ENCODE measurements at regions not wholly inside any gene's neighbourhood (a gene's known extent, or its start where the extent isn't known, plus 50 kb on each side); places are given as distances from the start of the nearest gene placed in this dataset.

DNA sequence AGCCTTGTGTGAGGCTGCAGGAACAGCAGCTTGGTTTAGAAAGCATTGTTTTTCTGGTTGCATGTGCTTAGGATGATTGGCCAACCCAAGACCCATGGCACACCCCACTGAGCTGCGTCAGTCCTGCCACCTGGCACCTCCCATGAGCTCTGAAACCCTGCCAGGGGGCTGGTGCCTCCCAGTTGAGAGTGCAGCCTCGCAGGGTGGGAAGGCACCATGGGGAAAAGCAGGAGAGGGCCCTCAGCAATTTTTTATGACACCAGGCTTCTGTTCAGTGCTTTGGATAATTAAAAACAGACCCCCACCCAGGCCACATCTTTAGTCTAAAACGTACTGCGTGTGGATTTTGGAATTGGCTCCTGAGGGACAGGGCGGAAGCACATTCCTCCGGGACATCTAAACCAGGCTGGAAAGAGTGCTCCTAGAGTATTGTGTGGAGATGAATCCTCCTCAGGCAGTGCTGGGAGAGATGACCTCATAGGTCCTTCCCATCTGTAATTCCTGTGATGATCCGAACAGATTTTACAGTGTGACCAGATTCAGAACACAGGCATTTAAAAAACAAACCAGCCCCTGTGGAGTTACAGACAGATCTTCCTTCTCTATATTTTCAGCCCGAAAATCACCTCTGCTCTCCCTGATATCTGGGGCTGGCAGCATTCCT, 438.3 kb downstream of the ZNF521 start:
- Histone ChIP-seq H3K27ac (ENCODE audit: low read depth in 1 of 2, low read length in 1 of 2) (no peak overlapping the region), H3K27me3 (ENCODE audit: control insufficient read depth in 2 of 2, insufficient read depth in 1 of 2, low read length in 1 of 2) (no peaks in the 10 kb centered on the region), H3K4me1 (ENCODE audit: control insufficient read depth in 2 of 2, insufficient read depth in 2 of 2, low read length in 2 of 2) (no peaks in the 10 kb centered on the region), H3K4me3 (ENCODE audit: low read length in 2 of 2) (no peak overlapping the region), H3K9me3 (ENCODE audit: control insufficient read depth in 2 of 2, insufficient read depth in 1 of 2, low read length in 1 of 2) (no peaks in the 10 kb centered on the region), H3K36me3 (ENCODE audit: control insufficient read depth in 2 of 2, insufficient read depth in 2 of 2, low read length in 1 of 2) (no peaks in the 10 kb centered on the region)
- 94% methylated on average over 8 of the region's 8 CpGs for WGBS
- DNase-seq (ENCODE audit: low read depth in 6 of 9, low spot score in 9 of 9), result no peak

DNA sequence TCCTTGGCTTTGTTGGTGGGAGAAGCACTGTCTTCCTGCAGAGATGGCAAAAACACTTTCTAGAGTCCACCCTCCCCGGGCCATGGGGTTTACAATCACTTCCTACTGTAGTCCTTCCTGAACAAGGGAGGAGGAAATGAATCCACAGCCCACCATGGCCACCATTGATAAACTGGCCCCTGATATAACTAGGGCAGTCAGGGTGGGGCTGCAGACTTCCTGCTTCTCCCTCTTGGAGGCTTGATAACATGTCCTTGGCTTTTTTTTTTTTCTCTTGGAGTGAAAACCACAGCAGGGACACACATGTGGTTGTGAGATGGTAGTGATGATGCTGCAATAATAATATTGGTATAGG, 437.8 kb downstream of the ZNF521 start:
- Histone ChIP-seq H3K4me3 (ENCODE audit: low read length in 2 of 2) (no peak overlapping the region), H3K27ac (ENCODE audit: low read depth in 1 of 2, low read length in 1 of 2) (no peak overlapping the region), H3K36me3 (ENCODE audit: control insufficient read depth in 2 of 2, insufficient read depth in 2 of 2, low read length in 1 of 2) (no peaks in the 10 kb centered on the region), H3K9me3 (ENCODE audit: control insufficient read depth in 2 of 2, insufficient read depth in 1 of 2, low read length in 1 of 2) (no peaks in the 10 kb centered on the region), H3K4me1 (ENCODE audit: control insufficient read depth in 2 of 2, insufficient read depth in 2 of 2, low read length in 2 of 2) (no peaks in the 10 kb centered on the region), H3K27me3 (ENCODE audit: control insufficient read depth in 2 of 2, insufficient read depth in 1 of 2, low read length in 1 of 2) (no peaks in the 10 kb centered on the region)
- no peak for DNase-seq (ENCODE audit: low read depth in 6 of 9, low spot score in 9 of 9)
- 31% methylated on average over 1 of the region's 1 CpG for WGBS

DNA sequence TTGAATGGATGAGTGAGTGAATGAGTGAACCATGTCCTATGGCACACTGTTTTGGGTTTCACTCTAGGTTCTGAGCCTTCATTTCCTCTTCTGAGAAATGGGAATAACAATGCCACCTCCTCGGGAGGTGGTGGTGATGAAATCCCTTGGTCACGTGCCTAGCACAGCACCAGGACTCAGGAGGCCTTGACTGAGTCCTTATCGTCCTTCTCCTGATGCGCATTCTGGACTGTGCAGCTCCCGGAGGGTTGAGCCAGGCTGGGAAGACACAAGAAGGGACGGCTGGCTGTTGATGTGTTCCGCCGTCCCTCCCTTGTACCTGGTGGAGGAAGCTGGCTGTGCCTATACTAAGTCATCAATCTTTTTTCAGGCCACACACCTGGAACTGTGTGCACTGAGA, 437.3 kb downstream of the ZNF521 start:
- H3K27ac ChIP-seq (ENCODE audit: low read depth in 1 of 2, low read length in 1 of 2), result no peak overlapping the region
- DNase-seq (ENCODE audit: low read depth in 6 of 9, low spot score in 9 of 9), result no peak
- WGBS, result 96% methylated on average over 8 of the region's 8 CpGs
- no peaks in the 10 kb centered on the region for H3K36me3 ChIP-seq (ENCODE audit: control insufficient read depth in 2 of 2, insufficient read depth in 2 of 2, low read length in 1 of 2)
- no peaks in the 10 kb centered on the region for H3K9me3 ChIP-seq (ENCODE audit: control insufficient read depth in 2 of 2, insufficient read depth in 1 of 2, low read length in 1 of 2)
- H3K4me3 ChIP-seq (ENCODE audit: low read length in 2 of 2), result no peak overlapping the region
- H3K4me1 ChIP-seq (ENCODE audit: control insufficient read depth in 2 of 2, insufficient read depth in 2 of 2, low read length in 2 of 2), result no peaks in the 10 kb centered on the region
- H3K27me3 ChIP-seq (ENCODE audit: control insufficient read depth in 2 of 2, insufficient read depth in 1 of 2, low read length in 1 of 2), result no peaks in the 10 kb centered on the region

DNA sequence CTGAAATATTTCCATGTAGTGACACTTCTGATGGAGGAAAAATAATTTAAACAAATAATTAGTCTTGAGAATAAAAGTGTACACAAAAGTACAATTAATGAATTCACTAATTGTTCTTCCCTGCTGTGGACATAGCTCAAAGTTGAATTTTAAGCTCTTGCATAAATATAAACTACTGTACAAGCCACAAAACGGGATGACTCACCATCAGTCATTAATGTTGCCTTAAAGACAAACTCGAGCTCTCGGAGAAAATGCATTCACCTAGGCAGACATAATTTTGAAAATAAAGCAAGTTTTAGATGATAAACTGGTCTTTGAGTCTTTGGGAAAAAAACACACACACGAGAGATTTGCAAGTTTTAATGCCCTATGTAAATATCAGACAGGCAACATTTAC, 436.4 kb downstream of the ZNF521 start:
- Histone ChIP-seq H3K36me3 (ENCODE audit: control insufficient read depth in 2 of 2, insufficient read depth in 2 of 2, low read length in 1 of 2) (no peaks in the 10 kb centered on the region), H3K9me3 (ENCODE audit: control insufficient read depth in 2 of 2, insufficient read depth in 1 of 2, low read length in 1 of 2) (no peaks in the 10 kb centered on the region), H3K4me1 (ENCODE audit: control insufficient read depth in 2 of 2, insufficient read depth in 2 of 2, low read length in 2 of 2) (no peaks in the 10 kb centered on the region), H3K27ac (ENCODE audit: low read depth in 1 of 2, low read length in 1 of 2) (no peak overlapping the region), H3K27me3 (ENCODE audit: control insufficient read depth in 2 of 2, insufficient read depth in 1 of 2, low read length in 1 of 2) (no peaks in the 10 kb centered on the region), H3K4me3 (ENCODE audit: low read length in 2 of 2) (no peak overlapping the region)
- DNase-seq (ENCODE audit: low read depth in 6 of 9, low spot score in 9 of 9), result no peak
- 93% methylated on average over 4 of the region's 4 CpGs for WGBS

DNA sequence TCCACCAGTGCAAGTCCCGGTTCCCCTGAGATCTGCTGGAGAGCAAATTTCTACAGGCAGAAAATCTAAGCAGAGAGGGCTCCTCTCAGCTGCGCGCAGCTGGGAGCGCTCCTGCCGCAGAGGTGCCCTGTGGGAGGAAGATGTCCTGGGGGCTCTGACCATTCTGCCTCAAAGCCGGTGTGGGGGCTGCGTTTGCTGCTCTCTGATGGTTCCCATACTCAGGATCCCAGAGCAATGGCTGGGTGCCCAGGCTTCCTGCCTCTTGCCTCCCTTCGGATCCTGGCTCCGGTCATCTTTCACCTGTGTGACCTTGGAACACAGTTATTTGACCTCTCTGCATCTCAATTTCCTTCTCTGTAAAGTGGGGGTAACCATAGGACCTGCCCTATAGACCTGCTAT, 434.2 kb downstream of the ZNF521 start:
- no peak overlapping the region for H3K4me3 ChIP-seq (ENCODE audit: low read length in 2 of 2)
- H3K27ac ChIP-seq (ENCODE audit: low read depth in 1 of 2, low read length in 1 of 2), result no peak overlapping the region

DNA sequence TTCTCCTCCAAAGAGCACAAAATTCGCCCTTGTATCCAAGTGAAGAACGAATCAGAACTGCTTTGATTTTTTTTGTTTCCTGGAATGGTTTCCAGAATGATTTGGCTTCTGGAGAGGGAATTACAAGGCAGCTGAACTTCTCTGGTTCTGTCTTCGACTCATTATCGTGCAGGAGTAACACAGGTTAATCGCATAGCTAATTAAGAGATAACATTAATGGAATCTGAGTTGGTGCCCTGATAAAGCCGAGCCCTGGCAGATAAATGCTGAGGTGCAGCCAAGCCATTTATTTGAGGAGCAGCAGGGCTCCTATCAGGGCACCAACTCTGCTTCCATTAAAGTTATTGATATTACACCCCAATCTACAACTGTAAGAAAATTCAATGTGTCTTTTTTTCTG, 433.7 kb downstream of the ZNF521 start:
- Histone ChIP-seq H3K27ac (ENCODE audit: low read depth in 1 of 2, low read length in 1 of 2) (no peak overlapping the region), H3K4me3 (ENCODE audit: low read length in 2 of 2) (no peak overlapping the region), H3K9me3 (ENCODE audit: control insufficient read depth in 2 of 2, insufficient read depth in 1 of 2, low read length in 1 of 2) (no peaks in the 10 kb centered on the region), H3K4me1 (ENCODE audit: control insufficient read depth in 2 of 2, insufficient read depth in 2 of 2, low read length in 2 of 2) (no peaks in the 10 kb centered on the region), H3K27me3 (ENCODE audit: control insufficient read depth in 2 of 2, insufficient read depth in 1 of 2, low read length in 1 of 2) (no peaks in the 10 kb centered on the region), H3K36me3 (ENCODE audit: control insufficient read depth in 2 of 2, insufficient read depth in 2 of 2, low read length in 1 of 2) (no peaks in the 10 kb centered on the region)
- DNase-seq (ENCODE audit: low read depth in 6 of 9, low spot score in 9 of 9), result no peak
- WGBS, result 93% methylated on average over 6 of the region's 6 CpGs

More for the DNA sequence above, 434.2 kb downstream of the ZNF521 start:
- Histone ChIP-seq H3K27me3 (ENCODE audit: control insufficient read depth in 2 of 2, insufficient read depth in 1 of 2, low read length in 1 of 2) (no peaks in the 10 kb centered on the region), H3K36me3 (ENCODE audit: control insufficient read depth in 2 of 2, insufficient read depth in 2 of 2, low read length in 1 of 2) (no peaks in the 10 kb centered on the region), H3K9me3 (ENCODE audit: control insufficient read depth in 2 of 2, insufficient read depth in 1 of 2, low read length in 1 of 2) (no peaks in the 10 kb centered on the region), H3K4me1 (ENCODE audit: control insufficient read depth in 2 of 2, insufficient read depth in 2 of 2, low read length in 2 of 2) (no peaks in the 10 kb centered on the region)
- no peak for DNase-seq (ENCODE audit: low read depth in 6 of 9, low spot score in 9 of 9)
- WGBS, result 96% methylated on average over 9 of the region's 9 CpGs

DNA sequence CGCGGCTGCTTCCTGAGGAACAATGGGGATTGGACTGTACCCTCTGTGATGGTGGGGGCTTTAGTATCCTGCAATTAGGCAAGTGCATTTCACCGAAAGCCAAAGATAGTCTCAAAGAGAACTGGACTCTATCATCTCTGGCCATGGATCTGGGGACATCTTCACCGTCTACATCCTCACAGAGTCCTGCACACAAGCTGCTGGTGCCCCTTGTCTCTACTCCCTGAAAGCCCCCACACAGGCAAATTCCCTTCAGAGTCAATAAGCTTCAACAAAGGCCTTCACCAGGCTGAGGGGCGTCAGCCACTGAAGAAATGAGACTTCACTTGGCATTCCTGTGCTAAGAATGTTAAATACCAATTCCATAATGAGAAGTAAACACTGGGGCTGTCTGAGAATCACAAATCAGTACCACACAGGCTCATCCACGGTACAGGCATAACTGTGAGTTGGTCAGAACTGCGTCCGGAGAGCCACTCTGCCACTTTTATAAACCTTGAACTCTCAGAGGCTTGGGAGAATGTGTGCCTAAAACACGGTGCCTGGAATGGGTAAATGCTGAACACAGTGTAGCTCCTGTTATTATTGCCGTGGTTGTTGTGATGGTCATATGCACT, 432.7 kb downstream of the ZNF521 start:
- Histone ChIP-seq H3K36me3 (ENCODE audit: control insufficient read depth in 2 of 2, insufficient read depth in 2 of 2, low read length in 1 of 2) (no peaks in the 10 kb centered on the region), H3K9me3 (ENCODE audit: control insufficient read depth in 2 of 2, insufficient read depth in 1 of 2, low read length in 1 of 2) (no peaks in the 10 kb centered on the region), H3K4me3 (ENCODE audit: low read length in 2 of 2) (no peak overlapping the region), H3K4me1 (ENCODE audit: control insufficient read depth in 2 of 2, insufficient read depth in 2 of 2, low read length in 2 of 2) (no peaks in the 10 kb centered on the region), H3K27ac (ENCODE audit: low read depth in 1 of 2, low read length in 1 of 2) (no peak overlapping the region), H3K27me3 (ENCODE audit: control insufficient read depth in 2 of 2, insufficient read depth in 1 of 2, low read length in 1 of 2) (no peaks in the 10 kb centered on the region)
- 95% methylated on average over 10 of the region's 10 CpGs for WGBS
- DNase-seq (ENCODE audit: low read depth in 6 of 9, low spot score in 9 of 9), result no peak

DNA sequence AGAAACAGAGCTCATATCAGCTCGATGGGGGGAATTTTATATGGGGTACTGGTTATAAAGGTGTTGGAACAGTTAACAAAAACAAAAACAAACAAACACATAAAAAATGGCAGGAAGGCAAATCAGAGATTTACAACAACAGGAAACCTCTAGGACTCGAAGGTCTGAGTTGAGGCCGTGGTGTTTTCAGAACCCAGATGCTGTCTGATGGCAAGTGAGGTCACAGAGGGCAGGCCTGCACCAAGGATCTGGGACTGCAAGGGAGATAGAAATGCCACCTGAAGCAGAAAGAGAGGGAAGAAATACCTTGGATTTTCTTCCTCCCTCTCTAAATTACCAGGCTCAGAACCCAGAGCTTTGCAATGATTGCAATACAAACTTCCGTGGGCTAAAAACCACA, 429.5 kb downstream of the ZNF521 start:
- Histone ChIP-seq H3K4me3 (ENCODE audit: low read length in 2 of 2) (no peak overlapping the region), H3K27me3 (ENCODE audit: control insufficient read depth in 2 of 2, insufficient read depth in 1 of 2, low read length in 1 of 2) (no peaks in the 10 kb centered on the region), H3K27ac (ENCODE audit: low read depth in 1 of 2, low read length in 1 of 2) (no peak overlapping the region), H3K36me3 (ENCODE audit: control insufficient read depth in 2 of 2, insufficient read depth in 2 of 2, low read length in 1 of 2) (no peaks in the 10 kb centered on the region), H3K9me3 (ENCODE audit: control insufficient read depth in 2 of 2, insufficient read depth in 1 of 2, low read length in 1 of 2) (no peaks in the 10 kb centered on the region), H3K4me1 (ENCODE audit: control insufficient read depth in 2 of 2, insufficient read depth in 2 of 2, low read length in 2 of 2) (no peaks in the 10 kb centered on the region)
- 66% methylated on average over 4 of the region's 4 CpGs for WGBS
- DNase-seq (ENCODE audit: low read depth in 6 of 9, low spot score in 9 of 9), result no peak

DNA sequence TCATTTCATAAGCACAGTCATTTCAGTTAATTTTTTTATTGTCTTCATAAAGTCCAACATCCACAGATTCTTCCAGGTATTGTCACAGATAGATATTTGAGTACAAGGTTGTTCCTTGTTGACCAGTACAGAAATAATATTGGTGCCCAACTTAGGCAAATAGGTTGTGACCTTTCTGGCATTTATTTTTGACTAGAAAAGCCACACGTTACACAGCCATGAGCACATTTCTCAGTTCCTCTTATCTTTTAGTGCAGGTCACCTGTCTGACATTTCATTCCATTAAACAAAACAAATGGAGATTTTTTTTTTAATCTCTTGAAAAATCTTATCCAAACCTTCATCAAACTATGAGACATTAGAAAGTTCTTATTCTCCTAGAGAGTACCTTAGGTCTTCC, 428.8 kb downstream of the ZNF521 start:
- no peak for DNase-seq (ENCODE audit: low read depth in 6 of 9, low spot score in 9 of 9)
- no peaks in the 10 kb centered on the region for H3K36me3 ChIP-seq (ENCODE audit: control insufficient read depth in 2 of 2, insufficient read depth in 2 of 2, low read length in 1 of 2)
- no peak overlapping the region for H3K4me3 ChIP-seq (ENCODE audit: low read length in 2 of 2)
- H3K4me1 ChIP-seq (ENCODE audit: control insufficient read depth in 2 of 2, insufficient read depth in 2 of 2, low read length in 2 of 2), result peaks cover 0 to 4% of the 10 kb centered on the region in 2 donors
- 0% methylated on average over 1 of the region's 1 CpG for WGBS
- no peak overlapping the region for H3K27ac ChIP-seq (ENCODE audit: low read depth in 1 of 2, low read length in 1 of 2)
- no peaks in the 10 kb centered on the region for H3K27me3 ChIP-seq (ENCODE audit: control insufficient read depth in 2 of 2, insufficient read depth in 1 of 2, low read length in 1 of 2)
- no peaks in the 10 kb centered on the region for H3K9me3 ChIP-seq (ENCODE audit: control insufficient read depth in 2 of 2, insufficient read depth in 1 of 2, low read length in 1 of 2)
